Central memory CD8-positive, alpha-beta T cell (primary cell): ENCODE measurements at regions not wholly inside any gene's neighbourhood (a gene's known extent, or its start where the extent isn't known, plus 50 kb on each side); places are given as distances from the start of the nearest gene placed in this dataset.

Experiments
- ATAC-seq: fragments of 150-1000 bp; cut with Tn5 transposase; replicated peaks from 2 replicates; pipeline ENCODE4 v1.10.0; 2022; ENCODE audit warnings: mild to moderate bottlenecking, moderate FRiP score, moderate number of reproducible peaks; ENCODE audit not compliant: poor library complexity, severe bottlenecking; ENCODE audit errors: extremely low read depth
- DNase-seq, 2 donors: peaks; one replicate each; pipeline ENCODE4 v3.0.0; 2021; ENCODE audit warnings: low spot score in 2 of 2
- H3K27ac Mint-ChIP-seq: one replicate; pipeline ENCODE4 v1.8.0; 2022; ENCODE audit warnings: low read depth, mild to moderate bottlenecking, moderate library complexity, mixed read lengths
- H3K27me3 Mint-ChIP-seq: one replicate; pipeline ENCODE4 v1.8.0; 2022; ENCODE audit warnings: mixed read lengths
- H3K36me3 Mint-ChIP-seq: one replicate; pipeline ENCODE4 v1.8.0; 2022; ENCODE audit warnings: mild to moderate bottlenecking, moderate library complexity, mixed read lengths; ENCODE audit not compliant: insufficient read depth
- H3K4me1 Mint-ChIP-seq: one replicate; pipeline ENCODE4 v1.8.0; 2022; ENCODE audit warnings: mixed read lengths
- H3K4me3 Mint-ChIP-seq: one replicate; pipeline ENCODE4 v1.8.0; 2022; ENCODE audit warnings: mild to moderate bottlenecking, moderate library complexity, mixed read lengths
- H3K9me3 Mint-ChIP-seq: one replicate; pipeline ENCODE4 v1.8.0; 2022; ENCODE audit warnings: mixed read lengths

- ATAC-seq (no peak), DNase-seq (no peak)
- Mint-ChIP-seq H3K27me3 (no peaks in the 10 kb centered on the region), H3K4me1 (no peaks in the 10 kb centered on the region), H3K27ac (no peak overlapping the region), H3K36me3 (peaks cover 2% of the 10 kb centered on the region), H3K9me3 (peaks cover 4% of the 10 kb centered on the region), H3K4me3 (no peak overlapping the region)
Observed at GRCh38 chr13:91001371-91001770, 346.1 kb upstream of the MIR17HG start.

GRCh38 chr13:91014696-91015095 lies 332.8 kb upstream of the MIR17HG start:
- Mint-ChIP-seq H3K27ac (no peak overlapping the region), H3K4me3 (no peak overlapping the region), H3K27me3 (no peaks in the 10 kb centered on the region), H3K36me3 (no peaks in the 10 kb centered on the region), H3K9me3 (peaks cover 5% of the 10 kb centered on the region), H3K4me1 (no peaks in the 10 kb centered on the region)
- no peak for ATAC-seq
- no peak for DNase-seq

GRCh38 chr13:91017031-91017668 lies 330.3 kb upstream of the MIR17HG start:
- H3K27ac Mint-ChIP-seq: no peak overlapping the region
- DNase-seq (no peak), ATAC-seq (no peak)

GRCh38 chr13:91017669-91018053 lies 329.8 kb upstream of the MIR17HG start:
- no peak overlapping the region for H3K4me3 Mint-ChIP-seq
- no peaks in the 10 kb centered on the region for H3K27me3 Mint-ChIP-seq
- no peak for ATAC-seq
- no peak overlapping the region for H3K27ac Mint-ChIP-seq
- H3K9me3 Mint-ChIP-seq: peaks cover 5% of the 10 kb centered on the region
- DNase-seq: no peak
- no peaks in the 10 kb centered on the region for H3K36me3 Mint-ChIP-seq
- H3K4me1 Mint-ChIP-seq: no peaks in the 10 kb centered on the region

More at GRCh38 chr13:91017031-91017668, 330.3 kb upstream of the MIR17HG start:
- no peaks in the 10 kb centered on the region for H3K27me3 Mint-ChIP-seq
- peaks cover 5% of the 10 kb centered on the region for H3K9me3 Mint-ChIP-seq
- no peaks in the 10 kb centered on the region for H3K4me1 Mint-ChIP-seq
- no peak overlapping the region for H3K4me3 Mint-ChIP-seq
- H3K36me3 Mint-ChIP-seq: no peaks in the 10 kb centered on the region

- Mint-ChIP-seq H3K36me3 (no peaks in the 10 kb centered on the region), H3K4me3 (no peak overlapping the region), H3K27me3 (no peaks in the 10 kb centered on the region), H3K4me1 (no peaks in the 10 kb centered on the region), H3K27ac (no peak overlapping the region), H3K9me3 (no peaks in the 10 kb centered on the region)
- DNase-seq: no peak
- ATAC-seq: no peak
Observed at GRCh38 chr13:91020461-91021034, 326.9 kb upstream of the MIR17HG start.

GRCh38 chr13:91024157-91024792 lies 323.2 kb upstream of the MIR17HG start:
- ATAC-seq: no peak

GRCh38 chr13:91025442-91025841 lies 322.0 kb upstream of the MIR17HG start:
- no peaks in the 10 kb centered on the region for H3K27me3 Mint-ChIP-seq
- H3K27ac Mint-ChIP-seq: no peak overlapping the region
- no peaks in the 10 kb centered on the region for H3K4me1 Mint-ChIP-seq
- peaks cover 9% of the 10 kb centered on the region for H3K9me3 Mint-ChIP-seq
- ATAC-seq: no peak
- H3K36me3 Mint-ChIP-seq: no peaks in the 10 kb centered on the region
- no peak for DNase-seq
- H3K4me3 Mint-ChIP-seq: no peak overlapping the region

More at GRCh38 chr13:91024157-91024792, 323.2 kb upstream of the MIR17HG start:
- no peak overlapping the region for H3K27ac Mint-ChIP-seq
- no peak for DNase-seq
- H3K4me1 Mint-ChIP-seq: no peaks in the 10 kb centered on the region
- peaks cover 9% of the 10 kb centered on the region for H3K9me3 Mint-ChIP-seq
- H3K4me3 Mint-ChIP-seq: no peak overlapping the region
- H3K36me3 Mint-ChIP-seq: no peaks in the 10 kb centered on the region
- no peaks in the 10 kb centered on the region for H3K27me3 Mint-ChIP-seq

- H3K9me3 Mint-ChIP-seq: peaks cover 17% of the 10 kb centered on the region
- no peak overlapping the region for H3K27ac Mint-ChIP-seq
- DNase-seq: no peak
- no peak for ATAC-seq
- no peaks in the 10 kb centered on the region for H3K4me1 Mint-ChIP-seq
- H3K4me3 Mint-ChIP-seq: no peak overlapping the region
- H3K27me3 Mint-ChIP-seq: no peaks in the 10 kb centered on the region
- no peaks in the 10 kb centered on the region for H3K36me3 Mint-ChIP-seq
Observed at GRCh38 chr13:91031508-91031907, 316.0 kb upstream of the MIR17HG start.

- no peak for DNase-seq
- H3K4me1 Mint-ChIP-seq: no peaks in the 10 kb centered on the region
- H3K36me3 Mint-ChIP-seq: no peaks in the 10 kb centered on the region
- no peak overlapping the region for H3K4me3 Mint-ChIP-seq
- no peak overlapping the region for H3K27ac Mint-ChIP-seq
- H3K27me3 Mint-ChIP-seq: no peaks in the 10 kb centered on the region
- peaks cover 22% of the 10 kb centered on the region for H3K9me3 Mint-ChIP-seq
- no peak for ATAC-seq
Observed at GRCh38 chr13:91032104-91032503, 315.4 kb upstream of the MIR17HG start.

GRCh38 chr13:91036886-91037285 lies 310.6 kb upstream of the MIR17HG start:
- ATAC-seq (no peak), DNase-seq (no peak)
- no peaks in the 10 kb centered on the region for H3K4me1 Mint-ChIP-seq
- no peaks in the 10 kb centered on the region for H3K36me3 Mint-ChIP-seq
- H3K9me3 Mint-ChIP-seq: peaks cover 15% of the 10 kb centered on the region
- no peak overlapping the region for H3K27ac Mint-ChIP-seq
- H3K27me3 Mint-ChIP-seq: no peaks in the 10 kb centered on the region
- no peak overlapping the region for H3K4me3 Mint-ChIP-seq

GRCh38 chr13:91042870-91043269 lies 304.6 kb upstream of the MIR17HG start:
- no peaks in the 10 kb centered on the region for H3K27me3 Mint-ChIP-seq

GRCh38 chr13:91045351-91046034 lies 302.0 kb upstream of the MIR17HG start:
- no peaks in the 10 kb centered on the region for H3K4me1 Mint-ChIP-seq
- ATAC-seq (no peak), DNase-seq (no peak)
- no peaks in the 10 kb centered on the region for H3K36me3 Mint-ChIP-seq
- no peak overlapping the region for H3K27ac Mint-ChIP-seq
- no peaks in the 10 kb centered on the region for H3K27me3 Mint-ChIP-seq
- no peak overlapping the region for H3K4me3 Mint-ChIP-seq
- peaks cover 11% of the 10 kb centered on the region for H3K9me3 Mint-ChIP-seq

More at GRCh38 chr13:91042870-91043269, 304.6 kb upstream of the MIR17HG start:
- no peak overlapping the region for H3K27ac Mint-ChIP-seq
- DNase-seq (no peak), ATAC-seq (no peak)
- H3K4me3 Mint-ChIP-seq: no peak overlapping the region
- peaks cover 6% of the 10 kb centered on the region for H3K9me3 Mint-ChIP-seq
- H3K36me3 Mint-ChIP-seq: no peaks in the 10 kb centered on the region
- no peaks in the 10 kb centered on the region for H3K4me1 Mint-ChIP-seq
